CD4-positive, alpha-beta T cell treated with Interleukin-21 for 1 hour (primary cell): ENCODE measurements at regions not wholly inside any gene's neighbourhood (a gene's known extent, or its start where the extent isn't known, plus 50 kb on each side); places are given as distances from the start of the nearest gene placed in this dataset.

Experiments
- DNase-seq: peaks from one replicate; pipeline ENCODE4 v3.0.0-alpha.2; 2020

DNA sequence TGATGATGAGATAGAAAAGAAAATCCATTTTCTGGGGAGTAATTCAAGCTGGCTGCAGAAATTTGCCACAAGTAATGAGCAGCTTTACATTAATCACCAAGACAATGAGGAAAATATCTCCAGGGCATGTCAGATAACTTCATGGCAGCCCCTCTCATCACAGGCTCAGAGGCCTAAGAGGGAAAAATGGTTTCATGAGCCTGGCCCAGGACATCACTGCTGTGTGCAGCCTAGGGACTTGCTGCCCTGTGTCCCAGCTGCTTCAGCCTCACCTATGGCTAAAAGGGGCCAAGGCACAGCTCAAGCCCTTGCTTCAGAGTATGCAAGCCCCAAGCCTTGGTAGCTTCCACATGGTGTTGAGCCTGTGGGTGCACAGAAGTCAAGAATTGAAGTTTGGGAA lies 161.7 kb downstream of the OPA1 start:
- DNase-seq: no peak

GRCh38 chr3:193756536-193756935 lies 163.5 kb downstream of the OPA1 start:
- no peak for DNase-seq

- no peak for DNase-seq
Measured at GRCh38 chr3:193757457-193757856, 164.4 kb downstream of the OPA1 start.

GRCh38 chr3:193761969-193762368 lies 169.0 kb downstream of the OPA1 start:
- no peak for DNase-seq

GRCh38 chr3:193762657-193763056 lies 169.6 kb downstream of the OPA1 start:
- no peak for DNase-seq

DNA sequence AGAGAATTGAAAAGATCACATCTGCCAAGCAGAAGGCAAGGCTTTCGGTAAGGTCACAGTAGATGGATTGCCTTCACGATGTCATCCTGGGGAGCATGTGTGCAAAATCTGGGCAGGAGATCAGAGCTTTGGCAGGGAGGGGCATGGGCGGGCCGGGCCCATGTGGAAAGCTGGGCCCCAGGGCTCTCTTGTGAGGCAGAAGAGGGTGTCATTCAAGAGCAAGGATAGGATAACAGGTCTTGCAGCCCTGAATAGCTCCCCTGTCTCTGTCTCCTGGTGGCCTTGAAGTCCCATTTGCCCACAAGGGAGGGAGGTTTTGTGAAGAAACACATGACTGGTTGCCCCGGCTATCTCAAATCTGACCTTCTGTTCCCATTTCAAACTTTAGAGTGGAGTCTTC lies 172.0 kb downstream of the OPA1 start:
- no peak for DNase-seq

GRCh38 chr3:193767353-193768069 lies 174.5 kb downstream of the OPA1 start:
- no peak for DNase-seq

- no peak for DNase-seq
Measured at GRCh38 chr3:193768070-193768394, 175.0 kb downstream of the OPA1 start.

- DNase-seq: no peak
Measured at GRCh38 chr3:193769437-193769836, 176.4 kb downstream of the OPA1 start.

DNA sequence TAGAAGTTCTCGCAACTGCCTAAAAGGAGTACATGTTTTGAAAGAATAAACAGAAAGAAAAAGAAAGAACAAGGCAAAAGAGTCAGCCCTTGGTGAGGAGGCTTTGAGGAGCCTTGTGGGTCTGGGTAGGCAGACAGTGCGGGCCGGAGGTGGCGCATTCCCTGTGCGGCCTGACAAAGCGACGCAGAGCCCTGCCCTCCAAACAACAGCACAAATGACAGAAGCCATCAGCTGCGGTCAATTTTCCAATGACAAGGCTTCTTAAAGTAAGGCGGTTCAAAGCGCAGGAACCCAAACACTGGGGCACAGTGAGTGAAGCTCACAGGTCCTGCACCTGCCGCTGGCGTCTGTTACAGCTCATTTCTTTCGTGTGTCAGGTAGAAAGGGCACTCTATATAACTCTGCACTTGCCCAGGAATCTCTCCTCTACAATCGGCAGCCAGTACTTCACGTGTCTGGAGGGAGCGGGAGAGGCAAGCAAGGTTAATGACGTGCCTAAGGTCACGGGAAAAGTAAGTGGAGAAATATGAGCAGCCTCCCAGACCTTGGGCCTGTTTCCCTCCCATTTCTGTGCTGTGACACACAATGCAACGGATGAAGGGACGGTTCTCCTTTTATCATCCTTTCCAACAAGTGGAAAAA lies 178.1 kb downstream of the OPA1 start:
- no peak for DNase-seq

GRCh38 chr3:193771653-193772421 lies 178.8 kb downstream of the OPA1 start:
- DNase-seq: no peak

GRCh38 chr3:193772422-193772763 lies 179.4 kb downstream of the OPA1 start:
- no peak for DNase-seq

DNA sequence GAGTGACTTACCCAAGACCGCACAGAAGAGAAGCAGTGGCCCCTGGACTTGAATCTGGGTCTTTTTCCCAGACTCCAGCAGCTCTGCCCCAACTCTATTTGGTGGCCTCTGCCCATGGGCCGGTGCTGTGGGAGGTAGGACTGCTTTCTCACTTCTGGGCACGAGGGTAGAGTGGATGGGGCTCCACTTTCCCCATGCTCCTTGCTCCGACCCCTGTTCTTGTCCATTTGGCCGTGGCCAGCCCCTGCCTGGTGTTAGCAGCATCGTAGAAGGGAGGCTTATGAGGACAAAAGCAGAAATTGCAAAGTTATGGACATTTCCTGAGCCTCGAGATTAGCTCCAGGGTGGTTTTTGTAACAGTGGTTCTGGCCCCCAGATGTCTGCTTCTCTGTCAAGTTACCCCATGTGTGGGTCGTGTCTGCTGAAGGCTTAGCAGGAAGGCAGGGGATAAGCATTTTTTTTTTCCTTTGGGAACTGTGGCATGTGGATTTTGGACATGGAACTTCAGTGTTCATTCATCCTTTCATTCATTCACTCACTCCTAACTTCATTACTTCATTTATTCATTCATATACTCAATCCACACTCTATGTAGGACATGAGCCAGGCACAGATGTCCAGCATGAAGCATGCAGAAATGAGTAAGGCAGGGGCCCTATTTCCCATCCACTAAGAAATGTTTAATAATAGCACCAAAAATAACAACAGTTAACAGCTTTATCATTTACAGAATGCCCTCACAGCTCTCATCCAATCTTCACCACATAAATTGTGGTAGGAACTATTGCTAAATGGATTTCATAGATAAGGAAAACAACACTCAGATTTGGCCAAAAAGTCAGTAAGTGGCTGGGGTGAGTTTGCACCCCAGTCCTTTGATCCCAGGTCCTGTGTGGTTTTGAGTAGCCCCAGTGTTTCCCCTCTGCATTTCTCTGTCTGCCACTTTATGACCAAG lies 180.5 kb downstream of the OPA1 start:
- DNase-seq: no peak

- DNase-seq: no peak
Measured at GRCh38 chr3:193774272-193774915, 181.4 kb downstream of the OPA1 start.

DNA sequence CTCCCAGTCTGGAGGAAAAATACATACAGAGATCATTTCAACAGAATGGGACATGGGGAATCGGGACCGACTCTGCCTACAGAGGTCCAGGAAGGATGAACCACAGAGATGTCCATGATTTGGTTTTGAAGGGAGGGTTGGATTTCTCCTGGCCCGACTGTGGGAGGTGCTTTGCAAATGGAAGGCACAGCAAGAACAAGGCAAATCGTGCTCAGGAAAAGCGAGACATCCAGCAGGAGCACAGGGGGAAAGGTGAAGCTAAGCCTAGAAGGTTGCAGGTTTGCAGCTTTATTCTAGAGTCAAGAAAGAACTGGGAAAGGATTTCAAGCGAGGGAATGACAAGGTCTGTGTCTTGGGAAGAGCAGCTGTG lies 181.9 kb downstream of the OPA1 start:
- DNase-seq: no peak

DNA sequence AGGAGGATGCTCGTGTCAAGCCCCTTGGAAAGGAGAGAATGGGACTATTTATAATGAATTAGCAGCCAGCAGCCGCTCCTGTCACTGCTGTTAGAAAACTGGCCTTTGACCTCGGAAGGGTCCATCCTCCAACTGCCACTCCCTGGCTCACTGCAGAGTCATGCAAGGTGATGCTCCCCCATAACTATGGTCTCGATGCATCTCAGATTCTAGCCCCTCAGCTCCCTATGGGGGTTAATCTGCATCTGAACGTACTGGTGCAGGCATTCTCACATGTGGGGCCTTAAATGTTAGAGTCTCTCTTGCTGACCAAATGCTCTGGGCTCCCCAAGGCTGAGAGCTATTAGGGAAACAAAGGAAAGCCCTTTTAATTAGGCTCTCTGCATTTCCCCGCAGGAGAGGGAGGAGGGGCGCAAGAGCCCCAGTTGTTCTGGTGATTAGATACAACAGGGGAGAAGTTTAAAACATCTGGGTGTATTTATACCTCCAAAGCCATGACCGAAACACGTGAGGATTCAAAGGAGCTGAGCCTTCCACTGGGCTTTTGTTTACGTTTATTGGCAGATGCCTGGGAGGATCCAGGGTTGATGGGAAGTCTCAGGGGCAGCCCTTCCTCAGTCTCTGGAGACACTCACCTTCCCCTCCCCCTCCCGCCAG lies 182.5 kb downstream of the OPA1 start:
- no peak for DNase-seq

GRCh38 chr3:193776626-193777358 lies 183.8 kb downstream of the OPA1 start:
- no peak for DNase-seq

GRCh38 chr3:193777524-193777923 lies 184.5 kb downstream of the OPA1 start:
- no peak for DNase-seq

DNA sequence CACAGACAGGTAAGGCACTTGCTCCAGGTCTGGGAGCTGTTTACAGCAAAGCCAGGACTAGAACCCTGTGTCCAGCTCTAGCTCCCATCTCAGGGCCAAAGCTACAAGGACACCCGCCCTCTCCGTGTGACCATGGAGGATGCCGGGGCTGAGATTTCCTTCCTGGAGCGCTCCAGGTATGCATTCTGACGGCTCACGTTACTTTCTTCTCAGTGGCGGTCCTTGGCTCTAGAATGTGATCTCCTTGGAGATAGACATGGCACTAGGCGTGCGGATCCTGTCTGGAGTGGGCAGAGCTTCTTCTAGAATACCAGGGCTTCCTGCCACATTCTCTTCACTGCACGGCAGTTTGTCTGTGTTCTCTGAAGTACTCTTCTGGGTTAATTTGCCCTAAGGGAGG lies 185.7 kb downstream of the OPA1 start:
- DNase-seq: no peak

- no peak for DNase-seq
Measured at GRCh38 chr3:193779933-193780332, 186.9 kb downstream of the OPA1 start.

GRCh38 chr3:193780397-193780796 lies 187.4 kb downstream of the OPA1 start:
- no peak for DNase-seq
